ENCODE measurements at regions not wholly inside any gene's neighbourhood (a gene's known extent, or its start where the extent isn't known, plus 50 kb on each side); places are given as distances from the start of the nearest gene placed in this dataset.
"Not testable (repeated sequence)": the region's sequence is repeated elsewhere in the genome, so short reads cannot be mapped to it uniquely, and the experiment has no call there.

DNA sequence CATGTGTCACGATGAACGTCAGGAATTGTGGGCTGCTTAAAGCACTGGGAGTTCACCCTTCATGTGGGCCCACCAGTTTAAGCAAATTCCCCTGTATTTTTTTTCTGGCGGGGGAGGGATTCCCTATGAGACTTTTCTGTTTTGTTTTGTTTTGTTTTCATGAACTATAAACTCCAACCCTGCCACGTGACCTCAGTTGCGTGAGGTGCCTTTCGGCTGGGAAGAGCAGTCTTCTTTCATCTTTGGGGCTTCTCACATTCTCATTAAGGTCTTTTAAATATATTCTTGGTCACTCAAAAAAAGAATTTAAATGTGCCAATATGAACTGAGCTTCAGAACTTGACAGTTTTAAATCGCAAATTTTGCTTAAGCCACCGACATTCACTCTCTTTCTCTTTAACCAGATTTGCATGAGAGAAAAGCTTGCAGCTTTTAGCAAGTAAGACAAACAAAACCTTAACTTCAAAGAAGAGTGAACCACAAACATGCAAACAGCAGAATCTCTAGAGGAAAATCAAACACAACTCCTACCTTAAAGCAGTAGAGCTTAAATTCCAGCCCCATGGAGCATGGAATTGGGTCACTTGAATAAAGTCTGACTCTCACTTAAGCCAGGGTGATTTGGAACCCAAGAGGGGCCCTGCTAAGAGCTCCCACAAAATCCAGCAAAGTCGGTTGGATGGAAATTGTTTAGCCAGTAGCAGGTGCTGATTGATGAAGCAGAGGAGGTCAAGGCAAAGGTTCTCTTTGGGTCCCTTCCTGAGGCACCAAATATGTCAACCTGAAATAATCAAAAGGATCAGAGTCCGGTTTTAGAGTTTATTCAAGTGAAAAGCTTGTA is 699.8 kb upstream of the GBE1 start:
- Mint-ChIP-seq H3K36me3 (ENCODE audit: low read depth) (no peaks in the 10 kb centered on the region), H3K4me1 (ENCODE audit: low read depth) (no peaks in the 10 kb centered on the region), H3K27ac (no peak overlapping the region), H3K9me3 (ENCODE audit: insufficient read depth) (no peaks in the 10 kb centered on the region), H3K4me3 (no peak overlapping the region), H3K27me3 (ENCODE audit: low read depth) (no peaks in the 10 kb centered on the region)
- no peak for DNase-seq
- ChIA-PET POLR2A (no interaction called here), CTCF (no interaction called here)
- no peak for ATAC-seq

DNA sequence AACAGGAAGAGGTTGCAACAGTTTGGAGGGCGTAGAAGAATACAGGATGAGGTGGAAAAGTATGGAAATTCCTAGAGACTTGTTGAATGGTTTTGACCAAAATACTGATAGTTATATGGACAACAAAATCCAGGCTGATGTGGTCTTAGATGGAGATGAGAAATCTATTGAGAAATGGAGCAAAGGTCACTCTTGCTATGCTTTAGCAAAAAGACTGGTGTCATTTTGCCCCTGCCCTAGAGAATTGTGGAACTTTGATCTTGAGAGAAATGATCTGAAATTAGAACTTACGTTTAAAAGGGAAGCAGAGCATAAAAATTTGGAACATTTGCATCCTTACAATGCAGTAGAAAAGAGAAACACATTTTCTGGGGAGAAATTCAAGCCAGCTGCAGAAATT is 686.9 kb upstream of the GBE1 start:
- H3K36me3 Mint-ChIP-seq (ENCODE audit: low read depth), result no peaks in the 10 kb centered on the region
- no peaks in the 10 kb centered on the region for H3K4me1 Mint-ChIP-seq (ENCODE audit: low read depth)
- H3K4me3 Mint-ChIP-seq, result no peak overlapping the region
- ATAC-seq (no peak), DNase-seq (no peak)
- H3K27ac Mint-ChIP-seq, result no peak overlapping the region
- peaks cover 3% of the 10 kb centered on the region for H3K9me3 Mint-ChIP-seq (ENCODE audit: insufficient read depth)
- CTCF ChIA-PET, result no interaction called here
- POLR2A ChIA-PET, result no interaction called here
- H3K27me3 Mint-ChIP-seq (ENCODE audit: low read depth), result no peaks in the 10 kb centered on the region

- DNase-seq; H3K36me3 Mint-ChIP-seq (ENCODE audit: low read depth); H3K27ac Mint-ChIP-seq; POLR2A ChIA-PET; CTCF ChIA-PET; H3K9me3 Mint-ChIP-seq (ENCODE audit: insufficient read depth); H3K4me3 Mint-ChIP-seq; H3K4me1 Mint-ChIP-seq (ENCODE audit: low read depth); ATAC-seq; H3K27me3 Mint-ChIP-seq (ENCODE audit: low read depth): not testable (repeated sequence)
Measured at GRCh38 chr3:82428821-82429220, 667.4 kb upstream of the GBE1 start.

DNA sequence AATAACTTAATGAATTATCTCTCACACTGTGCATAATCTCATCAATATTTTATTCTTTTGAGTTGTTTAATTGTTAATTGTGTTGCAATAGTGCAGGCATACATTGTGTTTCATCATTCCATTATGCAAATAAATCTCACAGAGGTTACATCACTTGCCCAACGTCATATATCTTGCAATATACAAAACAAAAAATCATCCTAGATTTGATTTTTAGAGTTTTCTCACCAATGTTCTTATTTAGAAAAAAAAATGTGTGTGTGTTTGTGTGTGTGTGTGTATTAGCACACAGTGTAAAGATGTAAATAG is 662.5 kb upstream of the GBE1 start:
- no peaks in the 10 kb centered on the region for H3K36me3 Mint-ChIP-seq (ENCODE audit: low read depth)
- POLR2A ChIA-PET, result no interaction called here
- CTCF ChIA-PET, result no interaction called here
- H3K4me1 Mint-ChIP-seq (ENCODE audit: low read depth), result no peaks in the 10 kb centered on the region
- peaks cover under 1% of the 10 kb centered on the region for H3K9me3 Mint-ChIP-seq (ENCODE audit: insufficient read depth)
- no peaks in the 10 kb centered on the region for H3K27me3 Mint-ChIP-seq (ENCODE audit: low read depth)
- H3K27ac Mint-ChIP-seq, result no peak overlapping the region
- ATAC-seq (no peak), DNase-seq (no peak)
- H3K4me3 Mint-ChIP-seq, result no peak overlapping the region

- H3K9me3 Mint-ChIP-seq (ENCODE audit: insufficient read depth), result no peaks in the 10 kb centered on the region
- POLR2A ChIA-PET, result no interaction called here
- no peak for ATAC-seq
- no peak overlapping the region for H3K4me3 Mint-ChIP-seq
- no peak for DNase-seq
- H3K4me1 Mint-ChIP-seq (ENCODE audit: low read depth), result no peaks in the 10 kb centered on the region
- H3K36me3 Mint-ChIP-seq (ENCODE audit: low read depth), result no peaks in the 10 kb centered on the region
- CTCF ChIA-PET, result no interaction called here
- H3K27me3 Mint-ChIP-seq (ENCODE audit: low read depth), result no peaks in the 10 kb centered on the region
- H3K27ac Mint-ChIP-seq, result no peak overlapping the region
Measured at GRCh38 chr3:82423268-82424030, 662.0 kb upstream of the GBE1 start.

GRCh38 chr3:82416830-82417229 is 655.4 kb upstream of the GBE1 start:
- Mint-ChIP-seq H3K9me3 (ENCODE audit: insufficient read depth) (no peaks in the 10 kb centered on the region), H3K27ac (no peak overlapping the region), H3K36me3 (ENCODE audit: low read depth) (no peaks in the 10 kb centered on the region), H3K4me3 (no peak overlapping the region), H3K4me1 (ENCODE audit: low read depth) (no peaks in the 10 kb centered on the region), H3K27me3 (ENCODE audit: low read depth) (no peaks in the 10 kb centered on the region)
- ATAC-seq (no peak), DNase-seq (no peak)
- CTCF ChIA-PET, result no interaction called here
- POLR2A ChIA-PET, result no interaction called here

DNA sequence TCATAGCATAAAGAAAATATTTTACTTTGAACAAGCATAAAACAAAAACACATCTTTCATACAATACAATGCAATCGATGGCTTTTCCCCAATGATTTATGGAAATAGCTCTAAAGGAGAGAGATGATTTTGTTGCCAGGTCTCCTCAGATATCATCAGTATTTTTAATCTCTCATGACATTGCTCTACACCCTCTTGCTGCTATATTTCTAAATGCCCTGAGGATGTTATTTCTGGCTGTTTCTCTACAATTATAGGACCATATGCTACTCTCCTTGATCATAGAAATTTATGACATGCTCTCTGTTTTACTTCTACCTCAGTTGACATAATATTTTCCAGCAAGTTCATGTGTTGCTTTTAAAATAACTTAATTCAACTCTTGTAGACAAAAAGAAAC is 654.9 kb upstream of the GBE1 start:
- CTCF ChIA-PET, result no interaction called here
- ATAC-seq (no peak), DNase-seq (no peak)
- POLR2A ChIA-PET, result no interaction called here
- Mint-ChIP-seq H3K4me1 (ENCODE audit: low read depth) (no peaks in the 10 kb centered on the region), H3K27ac (no peak overlapping the region), H3K4me3 (no peak overlapping the region), H3K36me3 (ENCODE audit: low read depth) (no peaks in the 10 kb centered on the region), H3K27me3 (ENCODE audit: low read depth) (no peaks in the 10 kb centered on the region), H3K9me3 (ENCODE audit: insufficient read depth) (no peaks in the 10 kb centered on the region)

DNA sequence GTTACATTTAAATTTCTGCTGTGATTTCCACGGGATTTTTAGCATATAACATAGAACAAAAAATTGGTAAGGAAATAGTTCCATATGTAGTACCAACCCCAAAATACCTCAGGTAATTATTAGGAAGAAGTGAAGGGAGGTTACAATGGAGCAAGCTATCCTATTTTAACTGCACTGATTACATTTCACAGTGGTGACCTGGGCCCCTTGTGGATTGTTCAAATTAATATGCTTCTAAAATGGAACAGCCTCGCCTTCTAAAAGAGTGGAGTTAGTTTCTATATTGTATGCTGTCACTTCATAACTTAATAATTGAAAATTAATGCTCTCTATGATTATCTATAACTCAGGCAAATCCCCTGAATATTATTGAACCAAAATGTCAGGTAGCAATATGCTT is 651.7 kb upstream of the GBE1 start:
- Mint-ChIP-seq H3K36me3 (ENCODE audit: low read depth) (no peaks in the 10 kb centered on the region), H3K4me3 (no peak overlapping the region), H3K9me3 (ENCODE audit: insufficient read depth) (peaks cover 4% of the 10 kb centered on the region), H3K27me3 (ENCODE audit: low read depth) (no peaks in the 10 kb centered on the region), H3K27ac (no peak overlapping the region), H3K4me1 (ENCODE audit: low read depth) (no peaks in the 10 kb centered on the region)
- ChIA-PET CTCF (no interaction called here), POLR2A (no interaction called here)
- DNase-seq, result no peak
- no peak for ATAC-seq

DNA sequence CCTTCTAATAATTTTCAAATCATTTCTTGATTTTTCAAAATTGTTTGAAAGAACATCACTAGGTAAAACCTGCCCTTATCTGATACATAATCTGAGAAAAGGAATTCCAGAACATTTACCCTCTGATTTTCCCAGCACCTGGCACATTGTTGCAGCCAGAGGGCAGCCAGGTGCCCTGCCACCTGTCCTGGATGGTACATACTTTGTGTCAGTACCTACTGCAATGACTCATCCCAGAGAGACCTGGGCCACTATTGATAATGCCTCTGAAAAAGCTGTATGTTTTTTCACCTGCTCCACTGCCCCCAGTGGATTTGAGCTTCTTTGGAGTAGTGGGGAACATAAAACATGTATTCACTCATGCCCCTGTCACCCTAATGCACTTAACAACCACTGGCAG is 648.9 kb upstream of the GBE1 start:
- no peak for DNase-seq
- POLR2A ChIA-PET, result no interaction called here
- Mint-ChIP-seq H3K4me1 (ENCODE audit: low read depth) (no peaks in the 10 kb centered on the region), H3K4me3 (no peak overlapping the region), H3K27me3 (ENCODE audit: low read depth) (no peaks in the 10 kb centered on the region), H3K9me3 (ENCODE audit: insufficient read depth) (peaks cover 4% of the 10 kb centered on the region), H3K36me3 (ENCODE audit: low read depth) (no peaks in the 10 kb centered on the region), H3K27ac (no peak overlapping the region)
- ATAC-seq, result no peak
- CTCF ChIA-PET, result no interaction called here

GRCh38 chr3:82409842-82410241 is 648.4 kb upstream of the GBE1 start:
- no peak overlapping the region for H3K27ac Mint-ChIP-seq
- peaks cover 4% of the 10 kb centered on the region for H3K9me3 Mint-ChIP-seq (ENCODE audit: insufficient read depth)
- DNase-seq (no peak), ATAC-seq (no peak)
- no peaks in the 10 kb centered on the region for H3K27me3 Mint-ChIP-seq (ENCODE audit: low read depth)
- no peaks in the 10 kb centered on the region for H3K36me3 Mint-ChIP-seq (ENCODE audit: low read depth)
- H3K4me1 Mint-ChIP-seq (ENCODE audit: low read depth), result no peaks in the 10 kb centered on the region
- ChIA-PET POLR2A (no interaction called here), CTCF (no interaction called here)
- H3K4me3 Mint-ChIP-seq, result no peak overlapping the region

DNA sequence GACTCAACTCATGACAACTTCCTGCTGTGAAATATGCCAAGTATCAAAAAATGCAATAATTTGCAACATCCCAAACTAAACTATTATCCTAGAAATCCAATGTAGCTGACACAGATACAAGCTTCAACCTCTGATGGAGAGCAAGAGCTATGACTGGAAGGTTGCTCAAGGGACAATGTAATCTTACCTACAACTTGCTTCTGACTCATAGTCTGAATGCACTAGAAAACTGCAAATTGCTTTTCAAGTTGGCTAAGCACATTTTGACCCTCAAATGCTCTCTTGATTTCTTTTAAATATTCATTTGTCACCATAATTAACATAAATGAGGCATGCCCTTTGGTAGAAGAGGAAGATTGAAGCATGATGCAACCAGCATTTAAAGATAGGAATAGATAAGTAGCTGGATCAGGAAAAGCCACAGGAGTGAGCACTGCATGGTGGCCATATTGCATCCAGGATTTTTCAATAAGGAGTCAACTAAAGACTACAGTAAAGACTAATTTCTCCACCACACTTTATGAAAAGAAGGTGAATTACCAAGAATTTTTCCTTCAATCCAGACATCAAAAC is 630.8 kb upstream of the GBE1 start:
- Mint-ChIP-seq H3K36me3 (ENCODE audit: low read depth) (no peaks in the 10 kb centered on the region), H3K4me1 (ENCODE audit: low read depth) (no peaks in the 10 kb centered on the region), H3K9me3 (ENCODE audit: insufficient read depth) (no peaks in the 10 kb centered on the region), H3K27me3 (ENCODE audit: low read depth) (no peaks in the 10 kb centered on the region), H3K27ac (no peak overlapping the region), H3K4me3 (no peak overlapping the region)
- ChIA-PET CTCF (no interaction called here), POLR2A (no interaction called here)
- DNase-seq, result no peak
- ATAC-seq, result no peak

- Mint-ChIP-seq H3K36me3 (ENCODE audit: low read depth) (no peaks in the 10 kb centered on the region), H3K4me3 (no peak overlapping the region), H3K27me3 (ENCODE audit: low read depth) (no peaks in the 10 kb centered on the region), H3K9me3 (ENCODE audit: insufficient read depth) (no peaks in the 10 kb centered on the region), H3K4me1 (ENCODE audit: low read depth) (no peaks in the 10 kb centered on the region), H3K27ac (no peak overlapping the region)
- POLR2A ChIA-PET, result no interaction called here
- ATAC-seq (no peak), DNase-seq (no peak)
- CTCF ChIA-PET, result no interaction called here
Measured at GRCh38 chr3:82390868-82391267, 629.4 kb upstream of the GBE1 start.

DNA sequence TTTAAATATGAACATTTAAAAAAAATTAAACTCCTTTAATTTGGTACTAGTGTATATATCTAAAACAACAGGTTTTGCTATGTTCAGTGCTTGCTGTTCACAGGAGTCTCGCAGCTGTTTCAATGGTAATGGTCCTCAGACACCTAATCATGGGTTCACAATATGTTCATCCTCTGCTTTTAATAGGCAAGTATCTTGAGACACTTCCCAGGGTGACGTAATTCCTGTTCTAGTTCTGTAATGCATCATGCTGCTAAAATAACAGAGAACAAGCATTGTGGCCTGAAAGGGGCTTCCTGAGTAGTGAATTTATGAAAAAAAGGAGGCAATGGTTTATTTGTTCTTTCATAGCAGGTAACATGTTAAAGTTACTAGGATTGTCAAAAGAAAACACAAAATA is 625.2 kb upstream of the GBE1 start:
- H3K4me1 Mint-ChIP-seq (ENCODE audit: low read depth), result no peaks in the 10 kb centered on the region
- ATAC-seq, result no peak
- POLR2A ChIA-PET, result no interaction called here
- H3K27ac Mint-ChIP-seq, result no peak overlapping the region
- DNase-seq, result no peak
- no peaks in the 10 kb centered on the region for H3K9me3 Mint-ChIP-seq (ENCODE audit: insufficient read depth)
- H3K36me3 Mint-ChIP-seq (ENCODE audit: low read depth), result no peaks in the 10 kb centered on the region
- no peaks in the 10 kb centered on the region for H3K27me3 Mint-ChIP-seq (ENCODE audit: low read depth)
- H3K4me3 Mint-ChIP-seq, result no peak overlapping the region
- CTCF ChIA-PET, result no interaction called here

Measured in activated CD8-positive, alpha-beta T cell treated with anti-CD3 and anti-CD28 coated beads, Interleukin-2, amount 10 ng/mL, durations not matched to agents 7 days and 5 days (primary cell).